ENCODE measurements at regions not wholly inside any gene's neighbourhood (a gene's known extent, or its start where the extent isn't known, plus 50 kb on each side); places are given as distances from the start of the nearest gene placed in this dataset.

- TF ChIP-seq CTCF (IDR thresholded peaks at IDR 0.05): no peak
- TF ChIP-seq POLR2A (IDR thresholded peaks at IDR 0.05): no peak
- TF ChIP-seq EP300 (IDR thresholded peaks at IDR 0.05): no peak
Measured at GRCh38 chr11:70636659-70637058, 238.3 kb downstream of the CTTN start.

Data from ovary (tissue), 3 donors.